HG03135 (cell line): ENCODE measurements at regions not wholly inside any gene's neighbourhood (a gene's known extent, or its start where the extent isn't known, plus 50 kb on each side); places are given as distances from the start of the nearest gene placed in this dataset.
"Not testable (repeated sequence)": the region's sequence is repeated elsewhere in the genome, so short reads cannot be mapped to it uniquely, and the experiment has no call there.

Experiments
- ATAC-seq: cut with Tn5 transposase; IDR thresholded peaks from one replicate; pipeline ENCODE4 v1.9.1; 2021; ENCODE audit warnings: mild to moderate bottlenecking, moderate library complexity; ENCODE audit not compliant: unreplicated experiment

DNA sequence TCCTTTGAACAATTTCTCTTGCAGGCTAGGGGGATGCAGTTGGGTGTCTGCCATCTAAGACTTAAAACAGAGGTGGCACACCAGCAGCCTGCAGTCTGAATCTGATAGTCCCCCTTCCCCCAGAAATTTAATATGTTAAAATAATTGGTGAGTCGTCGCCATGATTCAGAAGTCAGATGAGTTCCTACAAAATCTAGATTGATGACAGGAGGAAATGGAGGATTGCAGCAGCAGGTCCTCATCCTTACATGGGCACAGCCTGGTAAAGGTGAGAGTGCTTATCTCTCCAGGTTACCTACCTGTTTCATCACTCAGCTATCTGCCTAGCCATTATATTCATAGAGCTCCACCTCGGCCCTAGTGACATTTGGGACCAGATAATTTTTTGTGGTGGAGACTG is 112.3 kb downstream of the PCSK1 start:
- no peak for ATAC-seq

DNA sequence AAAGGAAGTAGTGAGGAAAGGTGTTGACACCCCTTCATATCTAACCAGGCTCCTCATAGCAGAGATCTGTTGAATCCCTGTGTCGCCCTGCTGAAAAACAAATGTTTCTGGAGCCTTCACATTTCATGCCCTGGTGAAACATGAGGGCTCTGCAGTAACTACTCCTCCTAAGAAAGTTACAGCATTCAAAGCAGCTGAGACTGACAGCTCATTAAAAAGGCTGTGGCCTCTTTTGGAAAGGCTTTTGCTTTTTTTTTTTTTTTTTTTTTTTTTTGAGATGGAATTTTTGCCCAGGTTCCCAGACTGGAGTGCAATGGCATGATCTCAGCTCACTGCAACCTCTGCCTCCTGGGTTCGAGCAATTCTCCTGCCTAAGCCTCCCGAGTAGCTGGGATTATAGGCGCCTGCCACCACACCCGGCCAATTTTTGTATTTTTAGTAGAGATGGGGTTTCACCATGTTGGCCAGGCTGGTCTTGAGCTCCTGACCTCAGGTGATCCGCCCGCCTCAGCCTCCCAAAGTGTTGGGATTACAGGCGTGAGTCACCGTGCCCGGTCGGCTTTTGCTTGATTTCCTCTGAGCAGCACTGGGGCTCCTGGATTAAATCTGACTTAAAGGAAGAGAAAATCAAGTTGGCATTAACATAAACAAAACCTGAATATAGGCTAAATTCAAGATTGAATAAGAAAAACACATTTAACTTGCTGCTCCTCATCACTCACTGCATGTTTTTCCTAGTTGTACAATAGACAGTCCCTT is 112.9 kb downstream of the PCSK1 start:
- not testable (repeated sequence) for ATAC-seq

DNA sequence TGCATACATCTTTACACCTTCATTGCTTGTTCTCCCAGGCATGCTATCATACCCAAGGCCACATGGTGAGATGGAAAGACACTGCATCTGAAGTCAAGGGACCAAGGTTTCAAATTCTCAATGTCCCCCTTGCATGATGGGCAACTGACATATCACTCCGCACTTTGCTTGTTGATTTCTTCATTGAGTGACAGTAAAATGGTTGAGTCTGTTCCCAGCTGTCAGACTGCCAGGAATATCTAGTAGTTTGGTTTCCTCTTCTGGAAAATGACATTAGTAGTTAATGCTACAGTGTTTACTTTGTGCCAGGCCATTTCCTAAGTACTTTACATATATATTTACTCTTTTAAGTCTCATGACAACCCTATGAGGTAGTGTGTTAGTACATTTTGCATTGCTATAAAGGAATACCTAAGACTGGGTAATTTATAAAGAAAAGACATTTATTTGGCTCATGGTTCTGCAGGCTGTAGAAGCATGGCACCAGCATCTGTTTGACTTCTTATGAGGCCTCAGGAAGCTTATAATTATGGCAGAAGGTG is 114.4 kb downstream of the PCSK1 start:
- ATAC-seq, result no peak

DNA sequence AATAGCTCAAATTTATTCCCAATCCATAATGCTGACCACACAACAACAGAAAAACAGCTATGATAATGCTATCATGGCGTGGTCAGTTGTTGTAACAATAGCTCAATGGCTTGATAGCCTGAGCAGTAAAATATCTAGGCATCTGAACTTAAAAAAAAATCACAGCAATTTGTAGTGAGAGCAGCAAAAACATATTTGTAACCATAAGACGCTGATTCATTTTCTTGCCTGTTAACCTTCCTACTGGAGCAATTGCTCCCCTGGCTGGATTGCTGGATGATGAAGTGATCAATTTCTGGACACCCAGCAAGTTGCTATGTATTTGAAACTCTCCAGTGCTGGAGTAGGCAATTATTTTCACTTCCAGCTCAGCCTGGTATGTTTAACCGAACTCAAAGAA is 115.1 kb downstream of the PCSK1 start:
- no peak for ATAC-seq

DNA sequence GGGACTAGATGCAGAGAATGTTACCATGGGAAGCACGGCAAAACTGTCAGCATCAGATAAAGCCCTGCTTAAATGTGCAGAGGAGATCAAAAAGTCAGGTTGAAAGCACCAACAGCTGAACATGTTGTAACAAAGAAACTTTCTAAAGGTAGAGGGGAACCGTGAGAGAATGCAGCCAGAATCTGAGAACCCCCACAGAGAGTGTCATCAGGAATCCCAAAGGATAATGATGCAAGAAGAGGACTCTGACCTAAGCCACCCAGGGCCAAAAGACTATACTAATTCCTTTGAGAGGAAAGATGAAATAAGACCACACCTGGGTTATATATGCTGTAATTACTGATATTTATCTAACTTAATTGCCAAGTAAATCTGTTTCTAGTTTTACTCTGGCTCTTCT is 116.6 kb downstream of the PCSK1 start:
- ATAC-seq, result no peak

GRCh38 chr5:96316017-96316416 is 117.0 kb downstream of the PCSK1 start:
- ATAC-seq, result no peak

DNA sequence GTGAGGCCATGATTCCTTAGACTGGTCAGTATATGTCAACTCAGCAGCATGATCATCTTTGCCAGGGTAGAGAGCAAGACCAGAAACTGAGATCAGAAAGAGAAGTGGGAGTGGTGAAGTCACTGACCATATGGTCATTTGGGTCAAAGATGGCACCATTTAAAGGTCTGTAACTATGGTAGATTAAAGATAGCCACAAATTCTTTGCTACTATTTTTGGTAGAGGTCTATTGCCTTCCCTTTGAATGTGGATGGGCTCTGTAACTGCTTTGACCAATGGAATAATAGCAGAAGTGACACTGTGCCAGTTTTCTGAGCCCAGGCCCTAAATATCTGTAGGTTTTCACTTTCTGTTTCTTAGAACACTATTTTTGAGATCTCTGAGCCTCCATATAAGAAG is 117.6 kb downstream of the PCSK1 start:
- peak; percentile 74 for ATAC-seq

DNA sequence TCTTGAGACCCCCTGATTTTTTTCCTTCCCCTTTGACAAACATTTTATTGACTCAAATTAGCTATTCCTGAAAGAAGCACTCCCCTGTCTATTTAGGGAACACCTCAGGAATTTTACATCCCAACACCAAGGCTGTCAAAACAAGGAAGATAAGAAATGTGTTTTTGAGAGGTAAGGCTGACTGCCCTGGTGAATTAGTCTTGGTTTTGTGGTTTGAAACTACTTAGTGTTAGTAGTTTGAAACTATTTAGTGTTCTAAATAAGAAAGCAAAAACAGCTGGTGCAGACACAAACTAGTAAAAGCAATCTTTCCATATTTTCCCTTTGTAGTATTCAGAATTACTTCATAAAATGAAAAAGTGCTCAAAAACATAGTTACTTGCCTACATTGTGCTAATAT is 120.7 kb downstream of the PCSK1 start:
- no peak for ATAC-seq

DNA sequence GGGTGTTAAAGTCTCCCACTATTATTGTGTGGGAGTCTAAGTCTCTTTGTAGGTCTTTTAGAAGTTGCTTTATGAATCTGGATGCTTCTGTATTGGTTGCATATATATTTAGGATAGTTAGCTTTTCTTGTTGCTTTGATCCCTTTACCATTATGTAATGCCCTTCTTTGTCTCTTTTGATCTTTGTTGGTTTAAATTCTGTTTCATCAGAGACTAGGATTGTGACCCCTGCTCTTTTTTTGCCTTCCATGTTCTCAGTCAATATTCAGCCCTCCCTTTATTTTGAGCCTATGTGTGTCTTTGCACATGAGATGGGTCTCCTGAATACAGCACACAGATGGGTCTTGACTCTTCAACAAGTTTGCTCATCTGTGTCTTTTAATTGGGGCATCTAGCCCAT is 126.0 kb downstream of the PCSK1 start:
- ATAC-seq, result not testable (repeated sequence)

- no peak for ATAC-seq
These were observed 130.8 kb downstream of the PCSK1 start for GRCh38 chr5:96302174-96302738.

DNA sequence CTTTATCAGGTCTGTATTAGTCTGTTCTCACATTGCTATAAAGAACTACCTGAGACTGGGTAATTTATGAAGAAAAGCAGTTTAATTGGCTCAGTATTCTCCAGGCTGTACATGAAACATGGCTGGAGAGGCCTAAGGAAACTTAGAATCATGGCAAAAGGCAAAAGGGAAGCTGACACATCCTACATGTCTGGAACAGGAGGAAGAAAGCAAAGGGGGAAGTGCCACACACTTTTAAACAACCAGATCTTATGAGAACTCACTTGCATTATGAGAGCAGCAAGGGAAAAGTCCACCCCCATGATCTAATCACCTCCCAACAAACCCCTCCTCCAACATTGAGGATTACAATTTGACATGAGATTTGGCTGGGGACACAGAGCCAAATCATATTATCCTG is 132.1 kb downstream of the PCSK1 start:
- ATAC-seq, result no peak

GRCh38 chr5:96297867-96298266 is 135.2 kb downstream of the PCSK1 start:
- no peak for ATAC-seq

DNA sequence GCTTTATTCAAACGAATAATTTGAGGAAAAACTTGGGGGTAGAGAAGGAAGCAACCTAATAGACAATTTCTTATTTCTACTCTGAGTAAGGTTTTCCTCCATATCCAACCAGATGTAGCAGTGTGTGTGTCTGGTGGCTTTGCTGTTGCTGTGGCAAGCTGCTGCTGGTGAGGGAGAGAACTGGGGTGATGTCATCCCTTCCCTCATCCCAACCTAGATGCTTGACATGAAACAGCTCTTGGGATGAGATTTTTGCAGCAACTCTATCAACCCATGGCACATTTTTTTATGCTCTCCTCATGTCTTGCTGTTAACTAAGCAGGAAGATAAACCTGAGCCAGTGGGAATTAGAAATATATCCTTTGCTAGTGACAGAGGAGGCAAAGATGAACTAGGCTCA is 135.8 kb downstream of the PCSK1 start:
- no peak for ATAC-seq

- no peak for ATAC-seq
These were observed 138.2 kb downstream of the PCSK1 start for GRCh38 chr5:96294884-96295202.

DNA sequence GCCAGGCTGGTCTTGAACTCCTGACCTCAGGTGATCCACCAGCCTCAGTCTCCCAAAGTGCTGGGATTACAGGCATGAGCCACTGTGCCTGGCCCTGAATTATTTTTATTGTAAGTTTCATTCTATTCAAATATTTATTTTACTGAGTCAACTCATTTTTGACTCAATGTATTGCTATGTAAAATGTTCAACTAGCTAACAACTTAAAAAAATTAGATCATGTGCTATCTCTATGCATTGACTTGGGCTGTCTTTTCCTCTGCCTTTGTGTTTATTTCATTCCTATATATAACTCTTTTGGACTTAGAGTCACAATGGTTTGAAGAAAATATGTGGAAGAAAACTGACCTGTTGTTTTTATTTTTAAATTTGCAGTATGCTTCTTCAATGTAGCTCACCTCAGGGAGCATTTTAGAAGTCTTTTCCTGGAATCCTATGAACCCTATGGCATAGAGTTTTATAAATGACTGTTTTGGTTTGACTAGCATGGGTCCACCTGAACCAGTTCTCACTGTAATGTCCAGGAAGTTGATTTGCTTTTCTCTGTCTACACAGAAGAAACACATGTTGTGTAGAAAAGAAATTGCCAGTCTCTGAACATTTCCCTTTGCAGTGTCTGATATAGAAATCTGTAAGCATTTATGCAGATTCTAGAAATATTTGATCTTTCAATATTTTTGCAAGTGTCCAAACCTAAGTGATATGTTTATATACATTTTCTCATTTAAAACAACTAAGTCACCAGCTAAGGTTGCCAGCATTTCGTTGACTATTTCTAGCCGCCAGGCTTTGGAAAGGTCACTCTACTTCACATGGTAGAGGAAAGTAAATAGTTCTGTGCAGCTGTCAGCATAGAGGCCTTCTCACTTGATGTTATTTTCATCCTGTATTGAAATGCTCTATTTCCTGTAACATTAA is 138.8 kb downstream of the PCSK1 start:
- no peak for ATAC-seq

GRCh38 chr5:96292582-96293247 is 140.3 kb downstream of the PCSK1 start:
- no peak for ATAC-seq

DNA sequence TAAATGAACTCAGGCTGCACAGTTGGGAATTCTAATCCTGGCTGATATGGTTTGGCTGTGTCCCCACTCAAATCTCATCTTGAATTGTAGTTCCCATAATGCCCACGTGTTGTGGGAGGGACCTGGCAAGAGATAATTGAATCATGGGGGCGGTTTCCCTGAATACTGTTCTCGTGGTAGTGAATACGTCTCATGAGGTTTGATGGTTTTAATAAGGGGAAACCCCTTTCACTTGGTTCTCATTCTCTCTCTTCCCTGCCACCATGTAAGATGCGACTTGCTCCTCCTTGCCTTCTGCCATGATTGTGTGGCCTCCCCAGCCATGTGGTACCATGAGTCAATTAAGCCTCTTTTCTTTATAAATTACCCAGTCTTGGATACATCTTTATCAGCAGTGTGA is 143.8 kb downstream of the PCSK1 start:
- ATAC-seq, result not testable (repeated sequence)

GRCh38 chr5:96288845-96289185 is 144.2 kb downstream of the PCSK1 start:
- no peak for ATAC-seq

GRCh38 chr5:96288166-96288844 is 144.7 kb downstream of the PCSK1 start:
- no peak for ATAC-seq

- ATAC-seq, result no peak
These were observed 145.9 kb downstream of the PCSK1 start for GRCh38 chr5:96287136-96287535.

DNA sequence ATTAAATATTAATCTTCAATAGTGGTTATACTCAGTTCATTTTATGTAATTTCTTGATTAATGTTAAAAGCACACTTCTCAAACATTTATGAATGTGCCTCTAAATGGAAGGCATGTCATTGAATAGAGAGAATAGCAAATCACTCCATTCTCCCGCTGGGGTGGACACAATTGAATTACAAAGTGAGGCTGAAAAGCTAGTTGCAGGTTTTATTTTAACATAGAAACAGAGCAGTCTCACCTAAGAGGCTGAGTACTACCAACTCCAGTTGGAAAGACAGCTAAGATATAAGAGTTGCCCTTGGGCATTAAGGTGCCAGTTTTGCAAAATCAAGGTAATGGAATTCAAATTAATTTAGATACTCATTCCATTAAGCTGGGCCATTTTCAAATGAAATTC is 147.2 kb downstream of the PCSK1 start:
- ATAC-seq, result no peak
